ENCODE measurements at regions not wholly inside any gene's neighbourhood (a gene's known extent, or its start where the extent isn't known, plus 50 kb on each side); places are given as distances from the start of the nearest gene placed in this dataset.
"Not testable (repeated sequence)": the region's sequence is repeated elsewhere in the genome, so short reads cannot be mapped to it uniquely, and the experiment has no call there.

GRCh38 chr5:25387953-25388352, 743.2 kb upstream of the CDH10 start:
- FAIRE-seq, result no peak

DNA sequence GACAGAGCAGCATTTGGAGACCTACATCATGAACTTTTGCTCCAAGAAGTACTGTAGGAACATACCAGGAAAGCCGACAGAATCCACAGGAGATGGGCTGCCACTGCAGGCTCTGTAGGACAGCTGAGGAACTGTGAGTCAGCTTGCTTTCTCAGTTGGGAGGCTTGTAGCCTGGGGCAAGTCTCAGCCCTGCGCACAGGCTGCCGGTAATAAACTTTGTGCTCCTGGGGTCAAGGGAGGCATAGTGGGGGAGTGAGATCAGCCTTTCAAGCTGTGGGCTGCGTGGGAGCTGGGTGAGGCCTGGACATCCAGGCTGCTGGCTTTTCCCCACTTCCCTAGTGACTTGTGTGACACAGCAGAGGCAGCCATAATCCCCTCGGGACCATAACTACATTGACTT, 718.0 kb upstream of the CDH10 start:
- no peak for FAIRE-seq

DNA sequence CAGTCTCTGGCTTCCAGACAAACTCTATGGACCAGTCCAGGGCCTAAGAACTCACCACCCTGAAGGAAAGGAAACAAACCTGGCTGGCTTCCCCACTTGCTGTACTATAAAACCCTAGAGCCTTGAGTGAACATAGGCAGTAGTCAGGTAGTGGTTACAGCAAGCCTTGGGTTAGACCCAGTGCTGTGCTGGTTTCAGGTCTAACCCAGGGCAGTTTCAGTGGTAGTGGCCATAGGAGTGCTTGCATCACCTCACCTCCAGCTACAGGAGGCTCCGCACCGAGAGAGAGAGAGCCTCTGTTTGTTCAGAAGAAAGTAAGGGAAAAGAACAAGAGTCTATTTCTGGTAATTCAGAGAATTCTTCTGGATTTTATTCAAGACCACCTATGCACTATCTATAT, 714.1 kb upstream of the CDH10 start:
- no peak for FAIRE-seq

DNA sequence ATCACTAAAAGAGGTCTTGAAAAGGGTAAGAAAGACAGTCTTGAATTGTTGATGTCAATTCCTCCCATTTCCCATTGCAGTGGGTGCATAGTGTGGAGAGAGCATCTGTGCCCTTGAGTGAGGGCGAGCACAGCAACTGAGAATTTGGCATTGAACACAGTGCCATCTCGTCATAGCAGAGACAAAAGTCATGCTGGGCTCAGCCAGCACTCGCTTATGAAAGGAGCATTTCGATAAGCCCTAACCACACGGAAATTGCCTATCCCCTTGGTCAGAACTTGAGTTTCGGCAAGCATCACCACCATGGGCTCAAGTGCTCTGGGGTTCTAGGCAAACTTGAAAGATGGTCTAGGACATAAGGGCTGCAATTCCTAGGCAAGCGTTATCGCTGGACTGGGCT, 712.8 kb upstream of the CDH10 start:
- no peak for FAIRE-seq

DNA sequence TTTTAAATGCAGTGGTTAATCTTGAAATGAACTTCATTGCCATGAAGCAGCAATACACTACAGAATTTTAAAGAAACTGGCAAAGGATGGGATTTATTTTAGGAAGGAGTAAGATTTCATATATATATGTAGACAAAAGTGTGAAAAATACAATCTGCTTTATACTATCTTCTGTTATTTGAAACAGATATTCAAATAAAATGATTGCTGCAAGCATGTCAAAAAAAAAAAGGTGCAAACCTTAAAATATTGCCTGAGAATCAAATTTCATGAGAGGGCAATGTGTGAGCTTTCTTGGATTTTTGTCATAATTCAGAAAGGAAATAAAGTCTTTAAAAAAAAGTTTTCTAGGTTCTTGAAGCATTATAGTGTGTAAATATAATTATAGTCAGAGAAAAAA, 705.0 kb upstream of the CDH10 start:
- no peak for FAIRE-seq

DNA sequence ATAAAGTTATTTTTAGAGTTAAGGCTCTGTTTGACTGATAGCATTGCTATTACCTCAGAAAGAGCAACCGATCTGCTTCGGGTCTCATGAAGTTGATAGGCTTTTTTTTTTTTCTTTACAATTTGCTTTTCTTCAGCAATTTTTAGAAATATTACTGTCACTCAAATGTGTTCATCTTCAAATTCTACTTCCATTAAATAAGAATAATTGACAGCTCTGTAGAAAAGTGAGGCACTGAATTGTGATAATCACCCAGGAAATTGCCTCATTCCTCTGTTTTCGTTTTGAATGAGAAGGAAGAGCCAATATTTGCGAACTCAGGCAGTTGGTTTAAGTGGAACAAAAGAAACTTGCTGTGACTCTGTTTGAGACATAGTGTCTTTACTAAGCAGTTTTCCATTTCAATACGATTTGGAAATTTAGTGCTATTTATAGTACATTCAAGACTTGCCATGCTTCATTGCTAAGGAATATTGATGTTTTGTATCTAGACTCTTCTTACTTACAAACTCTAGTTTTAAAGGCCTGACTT, 700.5 kb upstream of the CDH10 start:
- FAIRE-seq, result no peak

DNA sequence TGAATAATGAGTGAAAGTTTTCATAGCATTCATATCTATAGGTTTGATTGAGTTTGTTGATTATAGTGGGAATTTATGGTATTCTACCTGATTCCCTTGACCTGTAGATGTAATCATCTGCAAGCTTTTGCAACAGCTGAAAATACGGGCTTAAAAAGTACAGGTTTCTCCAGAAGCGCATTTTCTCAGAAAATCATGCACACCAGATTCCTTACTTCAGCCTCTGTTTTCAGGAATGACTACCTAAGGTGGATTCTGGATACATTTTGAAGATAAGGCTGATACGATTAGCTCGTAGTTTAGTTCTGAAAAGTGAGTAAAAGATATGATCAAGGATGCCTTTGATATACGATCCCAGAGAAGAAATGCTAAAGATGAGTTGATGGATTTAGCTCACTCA, 694.8 kb upstream of the CDH10 start:
- FAIRE-seq, result no peak

GRCh38 chr5:25334350-25334749, 689.6 kb upstream of the CDH10 start:
- FAIRE-seq, result no peak

- no peak for FAIRE-seq
These were observed 685.9 kb upstream of the CDH10 start for GRCh38 chr5:25330721-25331120.

GRCh38 chr5:25327172-25327571, 682.4 kb upstream of the CDH10 start:
- no peak for FAIRE-seq

- FAIRE-seq, result no peak
These were observed 657.1 kb upstream of the CDH10 start for GRCh38 chr5:25301836-25302235.

GRCh38 chr5:25295067-25295466, 650.3 kb upstream of the CDH10 start:
- no peak for FAIRE-seq

GRCh38 chr5:25289766-25290165, 645.0 kb upstream of the CDH10 start:
- not testable (repeated sequence) for FAIRE-seq

DNA sequence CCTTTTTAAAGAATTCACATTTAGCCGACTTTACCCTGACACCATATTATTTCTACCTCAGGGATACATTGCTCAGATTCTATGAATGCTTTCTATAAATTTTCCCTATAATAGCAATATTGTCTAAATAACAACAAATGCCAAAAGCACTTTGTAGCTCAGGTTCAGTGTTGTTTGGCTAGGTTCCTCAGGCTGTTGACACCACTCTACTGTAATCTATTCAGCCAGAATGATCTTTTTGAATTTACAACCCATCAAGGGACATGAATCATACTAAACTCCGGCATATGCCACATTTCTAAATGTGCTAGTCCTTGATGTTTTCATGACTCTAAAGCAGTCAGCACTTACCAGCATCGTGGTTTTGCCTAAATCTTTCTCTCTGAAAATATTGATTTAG, 641.5 kb upstream of the CDH10 start:
- FAIRE-seq, result no peak

DNA sequence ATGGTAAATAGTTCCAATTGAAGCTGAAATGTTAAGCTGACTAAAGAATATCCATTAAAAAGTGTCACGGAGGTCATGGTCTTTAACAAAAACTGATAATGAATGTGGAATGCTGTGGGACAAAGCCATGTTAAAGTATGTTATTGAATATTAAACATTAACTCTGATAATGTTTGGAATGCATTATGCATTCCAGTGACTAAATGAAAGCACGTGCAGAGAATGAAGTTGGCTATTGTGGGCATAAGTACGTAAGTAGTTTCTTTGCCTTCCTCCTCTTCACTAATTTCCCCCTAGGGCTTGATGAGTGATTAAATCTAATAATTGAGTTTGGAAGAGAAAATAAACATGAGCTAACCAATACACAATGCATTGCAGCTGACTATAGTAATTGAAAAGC, 640.4 kb upstream of the CDH10 start:
- no peak for FAIRE-seq

DNA sequence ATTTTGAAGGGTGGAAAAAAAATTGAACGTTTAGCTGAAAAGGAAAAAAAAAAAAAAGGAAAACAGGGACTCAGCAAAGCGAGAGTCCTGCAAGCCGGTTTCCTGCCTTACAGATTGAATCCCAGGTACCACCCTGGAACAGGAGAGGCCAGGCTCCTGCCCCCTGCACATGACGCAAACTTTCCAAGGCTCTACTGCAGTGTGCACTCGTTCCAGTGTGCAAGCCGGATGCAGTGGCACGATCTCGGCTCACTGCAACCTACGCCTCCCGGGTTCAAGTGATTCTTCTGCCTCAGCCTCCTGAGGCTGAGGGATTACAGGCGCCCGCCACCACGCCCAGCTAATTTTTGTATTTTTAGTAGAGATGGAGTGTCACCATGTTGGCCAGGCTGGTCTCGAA, 618.7 kb upstream of the CDH10 start:
- FAIRE-seq, result not testable (repeated sequence)

GRCh38 chr5:25262221-25262620, 617.4 kb upstream of the CDH10 start:
- no peak for FAIRE-seq

- FAIRE-seq, result no peak
These were observed 610.4 kb upstream of the CDH10 start for GRCh38 chr5:25255128-25255527.

- no peak for FAIRE-seq
These were observed 597.2 kb upstream of the CDH10 start for GRCh38 chr5:25241981-25242380.

DNA sequence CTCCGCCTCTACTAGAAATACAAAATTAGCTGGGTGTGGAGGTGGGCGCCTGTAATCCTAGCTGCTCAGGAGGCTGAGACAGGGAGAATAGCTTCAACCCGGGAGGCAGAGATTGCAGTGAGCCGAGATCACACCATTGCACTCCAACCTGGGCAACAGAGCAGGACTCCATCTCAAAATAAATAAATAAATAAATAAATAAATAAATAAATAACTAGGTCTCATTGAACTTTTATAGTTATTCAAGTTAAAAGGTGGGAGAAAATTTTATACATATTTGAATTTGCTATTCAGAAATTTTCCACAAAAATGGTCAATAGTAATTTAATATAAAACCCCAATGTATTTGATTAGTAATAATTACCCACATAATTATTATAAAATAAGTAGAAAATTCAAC, 593.9 kb upstream of the CDH10 start:
- not testable (repeated sequence) for FAIRE-seq

DNA sequence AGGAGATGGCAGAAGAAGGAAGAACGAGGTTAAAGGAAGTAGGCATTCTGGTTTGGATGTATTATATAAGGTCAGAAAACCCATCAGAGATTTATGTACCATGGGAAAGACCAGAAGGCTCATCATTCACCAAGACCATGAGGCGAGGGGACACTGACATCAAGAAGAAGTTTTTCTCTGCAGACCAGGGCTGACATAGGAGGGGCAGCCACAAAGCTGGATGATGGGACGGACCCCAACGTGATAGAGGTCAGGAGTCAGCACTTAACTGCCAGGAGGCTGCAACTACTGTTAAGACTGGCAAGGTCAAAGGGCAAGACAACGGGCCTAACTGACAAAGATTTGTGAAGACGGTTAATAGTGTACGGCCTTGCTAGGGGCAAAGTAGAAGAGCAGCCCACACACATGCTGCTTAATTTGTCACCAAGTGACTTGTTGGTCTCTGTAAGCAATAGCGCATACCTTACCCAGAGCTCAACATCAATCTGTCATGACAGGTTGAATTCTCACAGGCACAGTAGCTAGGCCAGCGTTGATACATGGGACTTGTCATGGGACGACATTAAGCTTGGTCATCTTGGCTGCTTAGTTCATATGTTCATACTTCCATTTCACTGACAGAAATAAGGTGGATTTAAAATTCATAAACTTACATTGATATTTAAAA, 579.7 kb upstream of the CDH10 start:
- no peak for FAIRE-seq

DNA sequence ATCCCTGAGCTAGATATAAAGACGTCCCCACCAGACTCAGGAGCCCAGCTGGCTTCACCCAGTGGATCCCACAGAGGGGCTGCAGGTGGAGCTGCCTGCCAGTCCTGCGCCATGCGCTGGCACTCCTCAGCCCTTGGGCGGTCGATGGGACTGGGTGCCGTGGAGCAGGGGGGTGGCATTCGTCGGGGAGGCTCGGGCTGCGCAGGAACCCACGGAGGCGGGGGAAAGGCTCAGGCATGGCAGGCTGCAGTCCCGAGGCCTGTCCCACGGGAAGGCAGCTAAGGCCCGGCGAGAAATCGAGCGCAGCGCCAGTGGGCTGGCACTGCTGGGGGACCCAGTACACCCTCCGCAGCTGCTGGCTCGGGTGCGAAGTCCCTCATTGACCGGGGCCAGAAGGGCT, 555.1 kb upstream of the CDH10 start:
- not testable (repeated sequence) for FAIRE-seq

DNA sequence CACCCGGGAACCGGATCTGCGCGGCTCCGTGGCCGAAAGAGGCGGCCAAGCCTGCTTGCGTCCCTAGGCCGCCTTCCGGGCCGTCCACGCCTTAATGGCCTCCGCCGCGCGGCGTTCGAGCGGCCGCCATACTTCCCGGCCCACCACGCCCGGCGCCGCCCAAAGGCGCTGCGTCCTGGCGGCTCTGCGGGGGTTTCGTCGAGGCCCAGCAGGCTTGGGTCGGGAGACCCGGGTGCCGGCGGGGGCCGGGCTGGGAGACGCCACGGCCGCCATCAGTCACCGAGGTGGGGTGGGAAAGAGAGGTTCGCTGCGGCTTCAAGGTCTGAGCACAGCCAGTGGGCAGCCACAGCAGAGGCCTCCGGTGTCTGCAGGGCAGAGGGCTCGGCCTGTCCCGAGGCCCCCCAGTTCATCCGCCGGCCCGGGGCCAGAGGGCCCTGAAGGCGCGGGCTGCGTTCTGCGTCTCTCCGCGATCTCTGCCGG, 545.8 kb upstream of the CDH10 start:
- FAIRE-seq, result no peak

DNA sequence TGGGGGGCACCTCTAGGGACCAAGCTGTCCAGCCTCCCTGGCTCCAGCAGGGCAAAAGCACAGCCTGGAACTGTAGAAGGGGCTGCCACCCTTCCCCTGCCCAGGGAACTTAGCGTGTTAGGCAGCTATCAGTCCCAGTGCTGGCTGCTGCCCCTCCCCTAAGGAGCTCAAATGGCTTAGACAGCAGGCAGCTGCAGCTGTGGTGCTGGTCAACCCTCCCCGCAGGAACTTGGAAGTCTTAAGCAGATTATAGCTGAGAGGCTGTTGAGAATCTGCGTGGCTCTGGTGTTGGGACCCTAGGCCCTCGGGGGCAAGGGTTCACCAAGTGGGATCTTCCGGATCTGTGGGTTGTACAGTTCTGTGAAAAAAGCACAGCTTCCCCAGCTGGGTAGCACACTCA, 536.5 kb upstream of the CDH10 start:
- no peak for FAIRE-seq

DNA sequence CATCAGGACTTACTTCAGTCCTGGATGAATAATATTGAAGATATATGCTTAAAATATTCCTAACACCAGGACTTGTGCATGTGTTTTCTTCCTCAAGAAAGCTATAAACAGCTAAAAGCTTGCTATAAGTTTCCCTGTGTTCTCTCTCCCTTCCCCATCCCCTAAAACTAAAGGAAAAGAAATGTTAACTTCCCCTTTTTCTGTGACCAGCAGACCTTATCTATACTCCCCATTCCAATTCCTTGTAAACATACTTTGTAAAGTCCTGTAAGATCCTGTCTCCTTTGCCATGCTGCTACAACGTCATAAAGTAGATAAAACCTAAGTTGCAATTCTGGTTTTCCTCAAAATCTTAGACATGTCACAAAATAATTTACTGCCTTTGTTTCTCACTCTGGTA, 517.8 kb upstream of the CDH10 start:
- FAIRE-seq, result not testable (repeated sequence)

Data from colon (tissue), 2 donors.